ENCODE measurements at regions not wholly inside any gene's neighbourhood (a gene's known extent, or its start where the extent isn't known, plus 50 kb on each side); places are given as distances from the start of the nearest gene placed in this dataset.
A peak's percentile ranks its signal among the peaks of the same experiment; 100 is the strongest.
"Not testable (repeated sequence)": the region's sequence is repeated elsewhere in the genome, so short reads cannot be mapped to it uniquely, and the experiment has no call there.

GRCh38 chr4:32633421-32633820, 1913.3 kb downstream of the PCDH7 start:
- no peak for DNase-seq

DNA sequence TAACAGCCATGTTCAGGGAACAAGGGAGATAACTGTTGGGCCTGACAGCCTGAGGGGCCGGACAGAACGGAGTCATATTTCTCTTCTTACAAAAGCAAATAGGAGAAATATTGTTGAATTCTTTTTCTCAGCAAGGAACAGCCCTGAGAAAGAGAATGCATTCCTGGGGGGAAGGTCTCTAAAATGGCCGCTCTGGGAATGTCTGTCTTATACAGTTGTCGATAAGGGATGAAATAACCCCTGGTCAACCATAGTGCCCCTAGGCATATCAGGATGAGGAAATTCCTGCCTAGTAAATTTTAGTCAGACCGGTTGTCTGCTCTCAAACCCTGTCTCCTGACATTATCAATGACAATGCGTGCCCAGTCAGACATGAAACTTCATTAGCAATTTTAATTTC, 1925.5 kb downstream of the PCDH7 start:
- DNase-seq, result no peak

GRCh38 chr4:32658019-32658418, 1937.8 kb downstream of the PCDH7 start:
- DNase-seq, result no peak

- no peak for DNase-seq
Measured at GRCh38 chr4:32661229-32661628, 1941.1 kb downstream of the PCDH7 start.

GRCh38 chr4:32662803-32663202, 1942.6 kb downstream of the PCDH7 start:
- DNase-seq, result no peak

- DNase-seq, result no peak
Measured at GRCh38 chr4:32672359-32672758, 1952.2 kb downstream of the PCDH7 start.

DNA sequence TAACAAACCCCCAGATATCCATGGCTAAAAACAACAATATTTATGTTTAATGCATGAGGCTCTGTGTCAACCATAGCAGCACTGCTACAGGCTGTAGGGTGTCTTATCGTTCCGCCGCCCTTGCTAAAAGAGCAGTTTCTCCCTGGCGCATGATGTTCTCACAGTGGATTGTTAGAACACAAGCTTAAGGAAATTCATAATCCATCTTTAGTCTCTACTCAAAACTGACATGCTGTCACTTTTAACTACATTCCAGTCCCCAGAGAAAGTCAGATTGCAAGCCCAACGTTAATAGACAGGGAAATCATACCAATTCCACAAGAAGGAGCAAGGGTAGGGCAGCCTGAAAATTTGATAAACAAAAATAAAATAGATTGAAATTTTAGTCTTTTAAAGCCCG, 1960.8 kb downstream of the PCDH7 start:
- no peak for DNase-seq

- no peak for DNase-seq
Measured at GRCh38 chr4:32684160-32684559, 1964.0 kb downstream of the PCDH7 start.

GRCh38 chr4:32686123-32686522, 1966.0 kb downstream of the PCDH7 start:
- DNase-seq, result no peak

DNA sequence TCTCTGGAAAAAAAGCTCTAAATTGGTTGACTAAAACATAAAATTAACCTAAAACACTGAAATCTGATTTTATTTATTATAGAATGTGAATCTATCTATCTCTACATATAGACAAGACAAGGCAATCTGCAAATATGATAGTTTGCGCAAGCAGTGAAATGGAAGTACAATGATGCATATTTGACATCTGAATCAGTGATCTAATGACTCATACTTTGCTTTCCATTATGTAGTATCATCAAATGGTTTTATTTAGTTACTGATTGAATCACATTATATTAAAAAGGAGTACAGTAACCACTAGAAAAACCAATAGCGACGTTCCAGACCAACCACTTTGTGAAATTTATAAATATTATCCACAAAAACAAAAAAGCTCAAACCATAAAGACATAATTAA, 1969.3 kb downstream of the PCDH7 start:
- DNase-seq, result no peak

DNA sequence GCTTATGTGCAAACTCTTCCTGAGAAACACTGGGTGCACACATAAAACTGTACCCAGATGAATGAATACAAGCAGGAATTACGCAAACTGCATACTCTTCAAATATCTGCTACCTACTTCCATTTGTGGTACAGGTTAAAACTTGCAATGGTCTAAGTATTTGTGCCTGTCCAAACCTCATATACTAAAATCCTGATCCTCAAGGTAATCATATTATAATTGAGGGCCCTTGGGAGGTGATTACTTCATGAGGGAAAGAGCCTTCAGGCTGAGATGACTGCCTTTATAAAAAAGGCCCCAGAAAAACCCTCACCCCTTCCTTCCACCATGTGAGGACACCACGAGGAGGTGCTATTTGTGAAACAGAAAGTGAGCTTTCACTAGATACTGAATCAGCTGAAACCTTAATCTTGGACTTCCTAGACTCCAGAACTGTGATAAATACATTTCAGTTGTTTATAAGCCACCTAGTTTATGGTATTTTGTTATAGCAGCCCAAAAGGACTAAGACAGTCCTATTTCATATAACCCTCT, 1977.2 kb downstream of the PCDH7 start:
- DNase-seq, result no peak

- DNase-seq, result no peak
Measured at GRCh38 chr4:32700838-32701237, 1980.7 kb downstream of the PCDH7 start.

- DNase-seq, result no peak
Measured at GRCh38 chr4:32706893-32707292, 1986.7 kb downstream of the PCDH7 start.

DNA sequence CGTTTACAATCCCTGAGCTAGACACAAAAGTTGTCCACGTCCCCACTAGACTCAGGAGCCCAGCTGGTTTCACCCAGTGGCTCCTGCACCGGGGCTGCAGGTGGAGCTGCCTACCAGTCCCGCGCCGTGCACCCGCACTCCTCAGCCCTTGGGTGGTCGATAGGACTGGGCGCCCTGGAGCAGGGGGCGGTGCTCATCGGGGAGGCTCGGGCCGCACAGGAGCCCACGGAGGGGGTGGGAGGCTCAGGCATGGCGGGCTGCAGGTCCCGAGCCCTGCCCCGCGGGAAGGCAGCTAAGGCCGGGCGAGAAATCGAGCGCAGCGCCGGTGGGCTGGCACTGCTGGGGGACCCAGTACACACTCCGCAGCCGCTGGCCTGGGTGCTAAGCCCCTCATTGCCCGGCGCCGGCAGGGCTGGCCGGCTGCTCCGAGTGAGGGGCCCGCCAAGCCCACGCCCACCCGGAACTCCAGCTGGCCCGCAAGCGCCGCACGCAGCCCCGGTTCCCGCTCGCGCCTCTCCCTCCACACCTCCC, 1996.0 kb downstream of the PCDH7 start:
- DNase-seq, result not testable (repeated sequence)

GRCh38 chr4:32735856-32736590, 2015.9 kb downstream of the PCDH7 start:
- no peak for DNase-seq

DNA sequence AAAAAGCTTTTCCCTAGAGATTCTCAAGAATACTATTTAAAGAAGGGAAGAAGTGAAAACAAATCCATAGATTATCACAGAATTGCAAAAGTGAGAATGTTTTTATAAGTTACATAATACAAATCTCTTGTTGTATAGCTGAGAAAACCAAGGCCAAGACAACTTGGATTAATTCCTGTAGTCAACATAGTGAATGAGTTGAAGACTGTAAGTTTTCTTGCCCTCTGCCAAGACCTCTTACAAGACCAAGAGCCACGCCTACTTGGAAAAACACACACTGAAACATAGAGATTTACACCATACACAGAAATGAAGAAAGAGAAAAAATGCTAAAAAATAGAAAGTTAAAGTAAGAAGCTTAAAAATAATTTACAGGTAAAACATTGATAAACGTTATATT, 2024.0 kb downstream of the PCDH7 start:
- peak; percentile 28 for DNase-seq

DNA sequence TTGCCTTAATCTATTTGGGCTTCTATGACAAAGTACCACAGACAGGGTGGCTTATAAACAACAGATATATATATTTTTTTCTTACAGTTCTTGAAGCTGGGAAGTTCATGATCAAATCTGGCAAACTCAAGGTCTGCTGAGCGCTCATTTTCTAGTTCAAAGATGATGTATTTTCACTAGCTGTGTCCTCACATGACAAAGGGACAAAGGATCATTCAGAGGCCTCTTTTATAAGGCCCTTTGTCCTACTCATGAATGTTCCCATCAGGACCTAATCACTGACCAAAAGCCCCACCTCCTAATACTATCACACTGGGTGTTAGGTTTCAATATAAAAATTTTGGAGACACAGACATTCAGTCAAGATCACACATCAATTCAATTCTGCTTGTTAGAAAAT, 2025.2 kb downstream of the PCDH7 start:
- no peak for DNase-seq

- DNase-seq, result no peak
Measured at GRCh38 chr4:32748061-32748460, 2027.9 kb downstream of the PCDH7 start.

- DNase-seq, result no peak
Measured at GRCh38 chr4:32748498-32748897, 2028.3 kb downstream of the PCDH7 start.

DNA sequence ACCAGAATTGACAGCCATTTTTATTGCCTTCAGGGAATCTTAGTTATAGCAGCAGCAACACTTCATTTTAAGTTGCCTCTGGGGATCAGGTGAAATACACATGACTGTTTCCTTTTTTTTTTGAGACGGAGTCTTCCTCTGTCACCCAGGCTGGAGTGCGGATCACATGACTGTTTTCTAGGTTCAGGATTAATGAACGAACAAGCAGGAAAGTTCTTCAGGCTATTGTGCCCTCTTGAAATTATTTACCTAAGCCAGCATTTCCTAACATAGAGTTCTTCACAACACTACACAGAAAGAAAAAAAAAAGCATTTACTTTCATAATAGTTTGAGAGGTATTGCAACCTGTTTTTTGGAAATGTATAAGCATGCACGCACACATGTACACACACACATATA, 2032.8 kb downstream of the PCDH7 start:
- DNase-seq, result no peak

DNA sequence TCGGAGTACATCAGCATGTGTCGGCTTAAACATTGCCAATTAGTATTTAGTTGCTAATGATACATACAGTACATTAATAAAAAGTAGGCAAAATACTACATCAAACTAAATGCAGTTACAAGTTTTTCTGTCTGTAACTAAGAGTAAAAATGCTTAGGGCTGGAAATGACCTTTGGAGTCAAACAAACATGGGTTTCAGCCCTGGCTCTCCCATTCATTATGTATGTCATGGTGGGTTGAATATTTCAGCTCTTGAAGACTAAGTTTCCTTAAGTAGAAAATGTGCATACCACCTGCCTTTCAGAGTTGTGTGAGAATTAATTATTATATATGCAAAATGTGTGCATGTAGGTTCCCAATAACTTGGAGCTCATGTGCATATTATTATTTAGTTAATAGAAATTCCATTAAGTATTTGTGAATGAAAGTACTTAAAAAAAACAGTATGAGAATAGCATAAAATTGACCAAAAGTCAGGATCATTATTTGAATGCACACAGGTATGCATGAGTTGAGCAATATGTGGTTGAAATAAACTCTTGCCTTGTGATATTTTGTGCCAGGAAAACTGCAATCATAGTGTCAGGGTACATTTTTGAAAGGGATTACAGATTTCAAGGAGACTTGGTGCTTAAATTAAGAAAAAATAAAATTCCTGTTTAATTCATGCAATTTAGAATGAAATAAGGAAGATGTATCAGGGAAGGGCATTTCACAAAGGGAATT, 2048.7 kb downstream of the PCDH7 start:
- no peak for DNase-seq

DNA sequence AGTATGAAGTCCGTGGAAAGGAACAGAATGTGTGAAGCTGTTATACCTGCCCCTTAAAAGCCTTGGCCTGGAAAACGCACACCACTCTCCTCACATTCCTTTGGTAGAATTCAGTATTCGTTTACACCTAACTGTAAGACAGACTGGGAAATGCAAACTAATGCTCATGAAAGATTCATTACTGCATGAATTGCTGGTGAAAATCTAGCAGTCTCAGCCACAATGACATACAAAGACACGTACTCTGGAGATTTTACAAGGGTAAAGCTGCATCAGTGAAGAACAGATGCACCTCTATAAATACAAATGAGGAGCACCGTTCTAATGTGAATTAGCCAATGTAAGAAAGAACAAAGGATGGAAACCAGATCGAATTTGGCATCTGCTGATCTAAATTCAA, 2051.3 kb downstream of the PCDH7 start:
- DNase-seq, result no peak

- no peak for DNase-seq
Measured at GRCh38 chr4:32775049-32775448, 2054.9 kb downstream of the PCDH7 start.
